CD14-positive monocyte (primary cell): ENCODE measurements at regions not wholly inside any gene's neighbourhood (a gene's known extent, or its start where the extent isn't known, plus 50 kb on each side); places are given as distances from the start of the nearest gene placed in this dataset.

Source experiments
- DNase-seq, 3 donors: peaks; one replicate each; pipeline ENCODE4 v3.0.0-alpha.2; 2011 to 2022
- H2AFZ ChIP-seq: 2 replicates; pipeline ENCODE4 v1.6.0; 2012; ENCODE audit warnings: mild to moderate bottlenecking, low read depth, low read length, inconsistent platforms; ENCODE audit not compliant: insufficient read depth, poor library complexity, severe bottlenecking
- H3K27ac ChIP-seq, 2 donors: 1 replicate in 1 of 2; 2 replicates in 1 of 2; pipeline ENCODE4 v1.5.1; 2012 to 2013; ENCODE audit warnings: low read length in 2 of 2, control low read depth in 1 of 2, inconsistent platforms in 1 of 2, low read depth in 1 of 2, mild to moderate bottlenecking in 1 of 2
- H3K27me3 ChIP-seq, 2 donors: one replicate each; pipeline versions ENCODE4 v1.6.0 to v1.6.1; 2011 to 2013; ENCODE audit warnings: low read length in 2 of 2; ENCODE audit not compliant: control insufficient read depth in 2 of 2, insufficient read depth in 2 of 2
- H3K36me3 ChIP-seq, 2 donors: replicated peaks in 1 of 2; 1 replicate in 1 of 2; 2 replicates in 1 of 2; pipeline versions ENCODE4 v1.5.1 to v1.6.1; 2012 to 2013; ENCODE audit warnings: low read length in 2 of 2, control low read depth in 1 of 2, inconsistent platforms in 1 of 2, mild to moderate bottlenecking in 1 of 2; ENCODE audit not compliant: insufficient read depth in 2 of 2, control insufficient read depth in 1 of 2
- H3K4me1 ChIP-seq, 2 donors: 1 replicate in 1 of 2; 2 replicates in 1 of 2; pipeline versions ENCODE4 v1.5.1 to v1.6.1; 2012 to 2013; ENCODE audit warnings: low read length in 2 of 2, control low read depth in 1 of 2, inconsistent platforms in 1 of 2, mild to moderate bottlenecking in 1 of 2, moderate library complexity in 1 of 2; ENCODE audit not compliant: insufficient read depth in 2 of 2, control insufficient read depth in 1 of 2
- H3K4me2 ChIP-seq: replicated peaks from 2 replicates; pipeline ENCODE3; 2012; ENCODE audit warnings: low read length, moderate library complexity, mild to moderate bottlenecking; ENCODE audit not compliant: poor library complexity, severe bottlenecking; ENCODE audit errors: extremely low read depth
- H3K4me3 ChIP-seq, 3 experiments: fragments of 200-600 bp in 1 of 3; sonication (generic) in 1 of 3; replicated peaks in 1 of 3; 1 replicate in 2 of 3; 2 replicates in 1 of 3; pipeline ENCODE4 v1.5.1; 2011 to 2013; ENCODE audit warnings: low read length in 3 of 3, mild to moderate bottlenecking in 3 of 3, control low read depth in 2 of 3, low read depth in 2 of 3, inconsistent platforms in 1 of 3, moderate library complexity in 1 of 3
- H3K79me2 ChIP-seq: 2 replicates; pipeline ENCODE4 v1.6.0; 2012; ENCODE audit warnings: mild to moderate bottlenecking, control low read depth, inconsistent platforms, low read length, moderate library complexity; ENCODE audit not compliant: insufficient read depth
- H3K9ac ChIP-seq: 2 replicates; pipeline ENCODE4 v1.6.0; 2017; ENCODE audit warnings: low read length, mild to moderate bottlenecking; ENCODE audit not compliant: insufficient read depth, poor library complexity, severe bottlenecking
- H3K9me3 ChIP-seq, 2 donors: replicated peaks in 1 of 2; 1 replicate in 1 of 2; 2 replicates in 1 of 2; pipeline versions ENCODE4 v1.5.1 to v1.6.1; 2012 to 2013; ENCODE audit warnings: low read length in 2 of 2, control low read depth in 1 of 2; ENCODE audit not compliant: control insufficient read depth in 1 of 2, insufficient read depth in 1 of 2
- H4K20me1 ChIP-seq: 2 replicates; pipeline ENCODE4 v1.6.0; 2012; ENCODE audit warnings: mild to moderate bottlenecking, low read length, control low read depth, moderate library complexity; ENCODE audit not compliant: insufficient read depth
- H3K27ac Mint-ChIP-seq, 7 donors: one replicate each; pipeline ENCODE4 v1.8.0; 2020; ENCODE audit warnings: mild to moderate bottlenecking in 7 of 7, mixed read lengths in 7 of 7, moderate library complexity in 6 of 7, inconsistent platforms in 2 of 7
- H3K27me3 Mint-ChIP-seq, 3 donors: one replicate each; pipeline ENCODE4 v1.8.0; 2021 to 2022; ENCODE audit warnings: low read depth in 3 of 3, mild to moderate bottlenecking in 3 of 3, mixed read lengths in 3 of 3, moderate library complexity in 3 of 3, inconsistent platforms in 1 of 3
- H3K36me3 Mint-ChIP-seq, 2 donors: one replicate each; pipeline ENCODE4 v1.8.0; 2020; ENCODE audit warnings: mixed read lengths in 2 of 2, inconsistent platforms in 1 of 2, mild to moderate bottlenecking in 1 of 2
- H3K4me1 Mint-ChIP-seq: one replicate; pipeline ENCODE4 v1.8.0; 2020; ENCODE audit warnings: mild to moderate bottlenecking, mixed read lengths
- H3K4me3 Mint-ChIP-seq, 2 donors: one replicate each; pipeline ENCODE4 v1.8.0; 2020; ENCODE audit warnings: mild to moderate bottlenecking in 2 of 2, mixed read lengths in 2 of 2, moderate library complexity in 1 of 2
- H3K9me3 Mint-ChIP-seq, 7 donors: one replicate each; pipeline ENCODE4 v1.8.0; 2020 to 2022; ENCODE audit warnings: mixed read lengths in 7 of 7, mild to moderate bottlenecking in 6 of 7, moderate library complexity in 6 of 7, inconsistent platforms in 2 of 7
- WGBS: methylation state at CpG from one replicate; pipeline ENCODE4 v1.1.5; 2013; ENCODE audit warnings: missing lambda C conversion rate; ENCODE audit not compliant: insufficient coverage; 5-methylcytosine and 5-hydroxymethylcytosine counted together
- intact Hi-C, 2 donors: fragments of 100-400 bp; cut with micrococcal nuclease; formaldehyde crosslinking; loops; one replicate each; pipeline versions ENCODE4 v1.15.0 to v1.15.1; 2023
- TF ChIP-seq, protein P1 (sequence below): fragments of 200-600 bp; IDR thresholded peaks from one replicate; pipeline ENCODE4 v1.8.0; 2022; ENCODE audit warnings: antibody characterized with exemption, mild to moderate bottlenecking

GRCh38 chr7:42460148-42460547 is 223.1 kb upstream of the GLI3 start:
- DNase-seq: no peak
- H3K27me3 Mint-ChIP-seq: peaks cover 0 to 7% (median 2%) of the 10 kb centered on the region in 3 donors
- H3K27ac ChIP-seq: no peak overlapping the region
- intact Hi-C loops: no loop called here
- H3K36me3 ChIP-seq: no peaks in the 10 kb centered on the region
- H2AFZ ChIP-seq: no peak overlapping the region
- WGBS: 100% methylated on average over 1 of the region's 2 CpGs
- no peaks in the 10 kb centered on the region for H3K4me1 Mint-ChIP-seq
- H3K4me3 ChIP-seq: no peak overlapping the region
- no peaks in the 10 kb centered on the region for H3K4me1 ChIP-seq
- H3K9me3 Mint-ChIP-seq: peaks cover 0 to 4% (median 0%) of the 10 kb centered on the region in 7 donors
- no peaks in the 10 kb centered on the region for H3K79me2 ChIP-seq
- no peaks in the 10 kb centered on the region for H4K20me1 ChIP-seq
- H3K9me3 ChIP-seq: no peaks in the 10 kb centered on the region
- H3K4me3 Mint-ChIP-seq: no peak overlapping the region
- H3K9ac ChIP-seq: no peak overlapping the region
- H3K4me2 ChIP-seq: no peak overlapping the region
- H3K27me3 ChIP-seq: no peaks in the 10 kb centered on the region
- TF ChIP-seq, protein P1, sequence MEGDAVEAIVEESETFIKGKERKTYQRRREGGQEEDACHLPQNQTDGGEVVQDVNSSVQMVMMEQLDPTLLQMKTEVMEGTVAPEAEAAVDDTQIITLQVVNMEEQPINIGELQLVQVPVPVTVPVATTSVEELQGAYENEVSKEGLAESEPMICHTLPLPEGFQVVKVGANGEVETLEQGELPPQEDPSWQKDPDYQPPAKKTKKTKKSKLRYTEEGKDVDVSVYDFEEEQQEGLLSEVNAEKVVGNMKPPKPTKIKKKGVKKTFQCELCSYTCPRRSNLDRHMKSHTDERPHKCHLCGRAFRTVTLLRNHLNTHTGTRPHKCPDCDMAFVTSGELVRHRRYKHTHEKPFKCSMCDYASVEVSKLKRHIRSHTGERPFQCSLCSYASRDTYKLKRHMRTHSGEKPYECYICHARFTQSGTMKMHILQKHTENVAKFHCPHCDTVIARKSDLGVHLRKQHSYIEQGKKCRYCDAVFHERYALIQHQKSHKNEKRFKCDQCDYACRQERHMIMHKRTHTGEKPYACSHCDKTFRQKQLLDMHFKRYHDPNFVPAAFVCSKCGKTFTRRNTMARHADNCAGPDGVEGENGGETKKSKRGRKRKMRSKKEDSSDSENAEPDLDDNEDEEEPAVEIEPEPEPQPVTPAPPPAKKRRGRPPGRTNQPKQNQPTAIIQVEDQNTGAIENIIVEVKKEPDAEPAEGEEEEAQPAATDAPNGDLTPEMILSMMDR: no peak
- no peak overlapping the region for H3K27ac Mint-ChIP-seq
- H3K36me3 Mint-ChIP-seq: no peaks in the 10 kb centered on the region

- Histone ChIP-seq H2AFZ (no peak overlapping the region), H3K9ac (no peak overlapping the region), H3K4me1 (no peaks in the 10 kb centered on the region), H3K4me2 (no peak overlapping the region), H3K27me3 (no peaks in the 10 kb centered on the region), H3K79me2 (no peaks in the 10 kb centered on the region), H3K4me3 (no peak overlapping the region), H3K9me3 (no peaks in the 10 kb centered on the region), H3K36me3 (no peaks in the 10 kb centered on the region), H4K20me1 (no peaks in the 10 kb centered on the region), H3K27ac (no peak overlapping the region)
- H3K36me3 Mint-ChIP-seq: no peaks in the 10 kb centered on the region
- intact Hi-C loops: no loop called here
- H3K27me3 Mint-ChIP-seq: peaks cover 4 to 8% (median 7%) of the 10 kb centered on the region in 3 donors
- H3K4me1 Mint-ChIP-seq: no peaks in the 10 kb centered on the region
- TF ChIP-seq, protein P1: no peak
- DNase-seq: no peak
- no peak overlapping the region for H3K4me3 Mint-ChIP-seq
- WGBS: 100% methylated on average over 1 of the region's 3 CpGs
- peaks cover 0 to 4% (median 0%) of the 10 kb centered on the region in 7 donors for H3K9me3 Mint-ChIP-seq
- H3K27ac Mint-ChIP-seq: no peak overlapping the region
These were observed 220.7 kb upstream of the GLI3 start for GRCh38 chr7:42457663-42458062.
